NCI-H2029 (cell line): ENCODE measurements at regions not wholly inside any gene's neighbourhood (a gene's known extent, or its start where the extent isn't known, plus 50 kb on each side); places are given as distances from the start of the nearest gene placed in this dataset.

ENCODE experiments used
- DNase-seq: peaks from one replicate; lab custom pipeline; 2025; lab: John Stamatoyannopoulos, UW

DNA sequence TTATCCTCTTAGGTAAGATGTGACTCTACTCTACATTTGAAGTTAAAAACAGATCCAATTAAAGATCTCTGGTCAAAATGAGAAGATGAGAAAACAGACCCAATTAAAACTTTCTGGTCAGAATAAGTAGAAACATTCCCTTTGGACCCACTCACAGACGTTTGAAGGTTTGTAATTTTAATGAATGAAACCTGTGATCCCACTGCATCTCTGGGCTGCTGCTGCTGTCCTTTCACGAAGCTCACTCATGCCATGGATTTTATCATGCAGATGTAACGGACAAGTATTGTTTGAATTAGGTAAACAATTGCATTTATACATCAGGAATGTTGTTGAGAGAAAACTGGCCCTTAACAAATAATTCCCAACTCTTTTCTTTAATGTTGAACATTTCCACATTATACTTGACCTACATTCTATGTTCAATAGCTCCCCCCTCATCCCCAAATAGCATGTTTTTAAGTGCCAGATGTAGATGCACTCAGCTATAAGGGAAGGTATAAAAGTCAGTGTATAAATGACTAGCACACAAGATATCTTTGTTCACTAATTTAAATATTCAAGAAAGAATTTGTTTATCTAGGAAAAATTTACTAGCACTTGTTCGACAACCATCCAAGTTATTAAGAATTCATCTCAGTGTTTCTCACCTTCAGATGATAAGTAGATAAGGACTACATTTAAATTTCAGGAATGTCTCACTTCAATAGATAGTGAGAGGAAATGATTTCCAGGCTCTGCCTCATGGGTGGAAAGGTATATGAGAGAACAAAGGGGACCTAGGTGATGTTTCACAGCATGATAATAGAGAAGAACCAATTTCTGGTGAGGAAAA, 202.3 kb upstream of the LMNTD1 start:
- no peak for DNase-seq

- DNase-seq = no peak
Measured at GRCh38 chr12:25755971-25756260, 202.6 kb upstream of the RASSF8 start.

GRCh38 chr12:25757037-25757665, 201.3 kb upstream of the RASSF8 start:
- DNase-seq = no peak

DNA sequence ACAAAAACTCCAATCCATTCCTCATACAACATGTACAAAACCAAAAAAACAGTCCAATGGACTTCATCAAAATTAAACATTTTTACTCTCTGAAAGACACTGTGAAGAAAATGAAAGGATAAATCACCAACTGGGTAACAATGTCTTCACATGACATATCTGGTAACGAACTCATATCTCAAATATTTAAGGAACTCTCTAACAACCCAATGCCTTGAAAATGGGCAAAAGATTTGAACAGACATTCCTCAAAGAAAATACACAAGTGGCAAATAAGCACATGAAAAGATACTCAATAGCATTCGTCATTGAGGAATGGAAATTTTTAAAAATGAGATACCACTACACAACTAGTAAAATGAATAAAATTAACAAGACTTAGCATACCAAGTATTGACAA, 198.7 kb upstream of the RASSF8 start:
- no peak for DNase-seq

DNA sequence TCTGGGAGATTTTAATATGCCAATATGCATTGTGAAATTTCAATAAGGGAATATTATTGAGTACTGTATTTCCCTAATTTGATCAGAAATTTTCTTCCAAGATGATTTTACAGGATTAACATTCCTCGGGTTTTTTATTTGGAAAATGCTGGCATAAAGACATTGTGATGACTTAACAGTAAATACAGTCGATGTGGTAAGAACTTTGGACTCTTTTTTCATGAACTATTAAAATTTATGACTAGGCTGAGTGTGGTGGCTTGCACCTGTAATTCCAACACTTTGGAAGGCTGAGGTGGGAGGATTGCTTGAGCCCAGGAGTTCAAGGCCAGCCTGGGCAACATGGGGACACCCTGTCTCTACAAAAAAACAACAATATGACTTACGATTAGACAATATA, 197.1 kb upstream of the RASSF8 start:
- no peak for DNase-seq

GRCh38 chr12:25764409-25764808, 194.1 kb upstream of the RASSF8 start:
- no peak for DNase-seq

GRCh38 chr12:25764892-25765291, 193.6 kb upstream of the RASSF8 start:
- no peak for DNase-seq

GRCh38 chr12:25767606-25768005, 190.9 kb upstream of the RASSF8 start:
- no peak for DNase-seq

GRCh38 chr12:25768151-25768550, 190.3 kb upstream of the RASSF8 start:
- DNase-seq = no peak

DNA sequence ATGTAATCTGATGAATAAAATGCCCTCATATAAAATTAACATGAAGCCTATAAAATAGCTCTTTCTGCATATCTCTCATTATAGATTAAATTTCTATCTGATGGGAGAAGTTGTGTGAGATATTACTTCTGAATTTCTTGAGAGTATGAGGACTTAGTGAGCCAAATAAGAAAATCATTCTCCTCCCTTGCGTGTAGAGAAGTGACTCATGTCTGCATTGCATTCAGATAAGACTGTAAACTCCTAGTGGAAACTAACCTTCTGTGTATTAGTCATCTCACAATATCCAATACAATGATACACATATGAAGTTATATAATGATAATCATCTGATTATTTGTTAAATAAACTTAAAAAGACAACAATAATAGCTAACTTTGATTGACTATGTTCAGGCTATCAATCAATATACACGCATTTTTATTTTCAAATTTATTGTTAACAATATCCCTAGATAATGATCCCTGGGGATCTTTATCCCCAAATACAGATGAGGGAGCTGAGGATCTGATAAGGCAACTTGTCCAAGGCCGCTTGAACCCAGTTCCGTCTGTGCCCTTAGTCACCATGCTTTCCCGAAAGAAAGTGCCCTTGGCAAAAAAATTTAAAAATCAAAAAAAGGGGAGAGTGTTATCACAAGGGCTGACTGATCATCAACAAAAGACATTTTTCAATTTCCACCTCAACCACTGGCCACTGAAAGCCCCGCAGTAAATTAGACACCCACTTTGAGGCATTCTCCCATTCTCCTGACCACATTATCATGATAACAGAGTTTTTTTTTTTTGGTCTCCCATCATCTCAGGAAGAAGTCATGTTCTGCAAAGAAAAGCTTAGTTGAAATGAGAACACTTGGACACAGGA, 189.2 kb upstream of the RASSF8 start:
- DNase-seq = no peak

DNA sequence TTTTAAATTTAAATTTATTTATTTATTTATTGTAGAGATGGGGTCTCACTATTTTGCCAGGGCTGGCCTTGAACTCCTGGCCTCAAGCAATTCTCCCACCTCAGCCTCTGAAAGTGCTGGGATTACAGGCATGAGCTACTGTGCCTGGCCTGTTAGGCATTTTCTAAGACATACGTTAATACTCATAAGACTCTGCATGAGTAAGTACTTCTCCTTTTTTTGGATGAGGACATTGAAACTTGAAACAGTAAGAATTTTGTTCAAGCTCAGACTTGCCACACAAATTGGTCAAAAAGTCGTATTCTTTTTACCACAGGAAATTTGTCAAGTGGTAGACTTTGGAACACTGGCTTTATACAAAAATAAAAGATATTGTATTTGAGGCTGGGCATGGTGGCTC, 187.4 kb upstream of the RASSF8 start:
- no peak for DNase-seq

DNA sequence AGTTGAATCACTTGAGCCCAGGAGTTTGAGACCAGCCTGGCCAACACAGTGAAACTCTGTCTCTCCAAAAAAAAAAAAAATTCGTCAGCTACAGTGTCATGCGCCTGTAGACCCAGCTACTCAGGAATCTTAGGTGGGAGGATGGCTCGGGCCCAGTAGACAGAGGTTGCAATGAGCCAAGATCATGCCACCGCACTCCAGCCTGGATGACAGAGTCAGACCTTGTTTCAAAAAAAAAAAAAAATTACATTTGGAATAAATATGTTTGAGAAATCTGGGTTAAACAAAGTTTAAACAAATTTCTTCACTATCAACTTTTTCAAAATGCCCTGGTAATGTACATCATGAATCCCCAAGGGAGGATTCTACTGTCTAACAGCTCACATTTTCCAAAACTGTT, 187.0 kb upstream of the RASSF8 start:
- no peak for DNase-seq

- no peak for DNase-seq
Measured at GRCh38 chr12:25775968-25776367, 182.5 kb upstream of the RASSF8 start.

DNA sequence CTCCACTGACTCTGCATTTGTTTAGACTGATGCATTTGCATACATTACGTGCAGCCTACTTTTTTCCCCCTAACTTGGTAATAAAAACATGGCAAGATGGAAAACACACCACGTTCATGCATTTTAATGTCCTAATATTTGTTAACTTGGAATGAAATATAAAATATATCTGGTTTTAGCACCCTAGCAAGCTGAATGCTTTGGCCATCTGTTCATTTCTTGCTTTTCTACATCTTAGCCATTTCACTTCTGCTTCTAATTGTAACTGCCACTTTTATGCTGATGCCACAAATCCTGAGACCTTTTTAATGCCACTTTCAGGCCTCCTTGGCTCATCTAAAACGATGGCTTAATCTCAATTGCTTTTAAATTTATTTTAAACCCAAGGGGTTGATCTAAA, 177.7 kb upstream of the RASSF8 start:
- no peak for DNase-seq

DNA sequence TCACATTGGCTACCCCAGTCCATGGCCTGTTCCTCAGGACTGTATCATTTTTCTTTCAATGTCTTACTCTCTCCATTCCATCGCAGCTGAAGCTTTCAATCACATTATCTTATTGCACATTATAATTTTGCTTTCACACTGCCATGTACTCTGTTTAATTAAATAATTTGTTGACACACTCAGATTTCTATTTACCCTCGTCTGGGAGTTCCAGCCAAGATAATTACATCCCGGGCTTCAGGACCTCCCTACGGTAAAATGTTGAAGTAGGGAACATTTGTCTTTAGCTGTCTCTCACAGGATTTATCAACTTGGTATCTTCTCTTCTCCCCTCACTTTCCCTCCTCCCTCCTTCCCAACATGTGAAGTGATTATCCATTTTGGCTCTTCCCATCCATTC, 177.2 kb upstream of the RASSF8 start:
- no peak for DNase-seq

DNA sequence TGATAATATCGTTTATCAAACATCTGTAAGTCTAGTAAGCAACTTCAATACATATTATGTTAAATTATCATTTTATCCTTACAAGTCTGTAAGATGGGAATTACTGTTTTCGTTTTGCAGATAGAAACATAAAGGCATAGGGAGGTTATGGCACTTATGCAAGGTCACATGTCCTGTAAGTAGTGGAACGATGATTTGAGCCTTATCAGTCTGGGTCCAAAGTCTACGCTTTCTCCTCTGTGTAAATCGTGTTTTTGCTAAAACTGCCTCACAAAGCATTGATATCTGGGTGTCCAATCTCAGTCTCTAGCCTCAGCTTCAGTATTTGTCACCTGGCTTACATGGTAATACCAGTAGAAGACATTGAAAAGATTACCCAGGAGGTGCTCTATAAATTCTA, 174.9 kb upstream of the RASSF8 start:
- no peak for DNase-seq

GRCh38 chr12:25784669-25785068, 173.8 kb upstream of the RASSF8 start:
- DNase-seq = no peak

- DNase-seq = no peak
Measured at GRCh38 chr12:25785134-25785533, 173.3 kb upstream of the RASSF8 start.

DNA sequence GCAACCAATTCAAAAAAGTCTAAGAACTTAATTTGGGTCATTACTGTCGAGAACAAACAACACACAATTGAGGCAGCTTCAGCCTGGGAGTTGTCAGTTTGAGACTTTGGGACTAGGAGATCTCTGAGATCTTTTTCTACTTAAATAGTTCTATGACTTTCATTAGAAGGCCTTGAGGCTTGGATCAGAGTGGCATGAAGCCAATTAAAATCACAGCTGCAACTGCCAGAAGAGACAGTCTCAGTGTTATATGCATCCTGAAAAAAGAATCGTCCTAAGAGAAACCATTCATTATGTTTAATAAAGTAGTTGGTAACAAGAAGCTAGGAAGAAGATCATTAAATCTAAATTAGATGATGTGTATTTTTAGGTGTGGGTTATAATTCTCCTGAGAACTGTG, 170.8 kb upstream of the RASSF8 start:
- no peak for DNase-seq

GRCh38 chr12:25788707-25789442, 169.6 kb upstream of the RASSF8 start:
- no peak for DNase-seq

DNA sequence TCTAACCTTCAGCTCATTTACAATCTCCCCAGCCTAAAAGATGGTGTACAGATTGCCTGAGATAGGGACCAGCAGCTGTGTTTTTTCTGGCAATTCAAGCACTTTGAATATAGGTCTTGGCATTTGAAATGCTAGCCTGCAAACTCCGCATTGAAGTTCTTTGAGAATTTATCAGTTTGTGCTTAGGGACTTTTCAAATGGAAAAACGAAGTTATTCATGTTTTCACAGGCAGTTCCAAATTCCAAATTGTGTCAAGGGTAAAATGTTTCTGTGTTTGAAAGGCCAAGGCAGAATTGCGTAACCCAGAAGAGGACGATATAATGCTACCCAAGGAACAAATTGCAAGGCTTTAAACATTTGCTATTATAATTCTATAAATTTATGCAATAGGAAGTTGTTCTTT, 168.9 kb upstream of the RASSF8 start:
- no peak for DNase-seq

DNA sequence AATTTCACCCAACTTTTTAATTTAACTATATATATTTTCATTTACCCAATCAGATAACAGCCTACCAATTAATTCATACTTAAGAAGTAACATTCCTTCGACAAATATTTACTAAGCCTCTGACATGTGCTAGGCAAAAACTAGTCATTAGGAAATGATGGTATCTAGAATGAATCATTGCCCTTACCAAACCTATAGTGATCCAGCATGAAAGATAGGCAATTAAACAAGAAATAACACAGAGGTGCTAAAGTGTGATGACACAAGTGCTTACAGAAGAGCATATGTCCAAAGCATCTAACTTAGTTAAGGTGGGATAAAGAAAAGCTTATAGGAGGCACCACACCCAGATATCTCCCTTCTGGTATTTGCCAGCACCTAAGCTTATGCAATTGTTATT, 166.5 kb upstream of the RASSF8 start:
- DNase-seq = no peak
